Omental fat pad (tissue), 3 donors: ENCODE measurements at regions not wholly inside any gene's neighbourhood (a gene's known extent, or its start where the extent isn't known, plus 50 kb on each side); places are given as distances from the start of the nearest gene placed in this dataset.

Experiments
- ATAC-seq: fragments of 150-250 bp; one replicate; pipeline ENCODE4 v1.9.1; 2016; ENCODE audit warnings: mild to moderate bottlenecking, moderate library complexity; ENCODE audit not compliant: low FRiP score
- DNase-seq: peaks from one replicate; pipeline ENCODE4 v3.0.0-alpha.2; 2019; ENCODE audit warnings: low spot score
- TF ChIP-seq, protein P1 (sequence below), 3 donors: fragments of 450-650 bp; IDR thresholded peaks; one replicate each; pipeline ENCODE4 v1.5.1; 2016 to 2017; ENCODE audit warnings: antibody characterized with exemption in 3 of 3, mild to moderate bottlenecking in 3 of 3, moderate library complexity in 2 of 3

DNA sequence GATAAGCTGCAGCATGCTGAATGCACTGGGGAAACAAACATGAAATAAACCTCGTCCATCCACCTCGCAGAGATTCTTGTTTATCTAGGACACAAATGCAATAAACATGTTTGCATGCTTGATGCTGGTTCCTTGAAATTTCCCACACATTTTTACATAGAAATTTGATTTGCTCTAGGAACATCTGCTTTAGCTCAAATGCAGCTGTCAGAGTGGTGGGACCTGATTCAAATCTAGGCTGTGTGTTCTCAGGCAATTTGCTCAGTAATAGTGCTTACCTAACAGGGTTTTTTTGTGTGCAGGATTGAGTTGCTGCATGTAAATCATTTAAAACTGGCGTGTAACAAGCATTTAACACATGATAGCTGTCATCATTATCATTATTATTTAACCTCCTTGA, 293.1 kb downstream of the QDPR start:
- no peak for ATAC-seq
- no peak for DNase-seq
- TF ChIP-seq, protein P1, sequence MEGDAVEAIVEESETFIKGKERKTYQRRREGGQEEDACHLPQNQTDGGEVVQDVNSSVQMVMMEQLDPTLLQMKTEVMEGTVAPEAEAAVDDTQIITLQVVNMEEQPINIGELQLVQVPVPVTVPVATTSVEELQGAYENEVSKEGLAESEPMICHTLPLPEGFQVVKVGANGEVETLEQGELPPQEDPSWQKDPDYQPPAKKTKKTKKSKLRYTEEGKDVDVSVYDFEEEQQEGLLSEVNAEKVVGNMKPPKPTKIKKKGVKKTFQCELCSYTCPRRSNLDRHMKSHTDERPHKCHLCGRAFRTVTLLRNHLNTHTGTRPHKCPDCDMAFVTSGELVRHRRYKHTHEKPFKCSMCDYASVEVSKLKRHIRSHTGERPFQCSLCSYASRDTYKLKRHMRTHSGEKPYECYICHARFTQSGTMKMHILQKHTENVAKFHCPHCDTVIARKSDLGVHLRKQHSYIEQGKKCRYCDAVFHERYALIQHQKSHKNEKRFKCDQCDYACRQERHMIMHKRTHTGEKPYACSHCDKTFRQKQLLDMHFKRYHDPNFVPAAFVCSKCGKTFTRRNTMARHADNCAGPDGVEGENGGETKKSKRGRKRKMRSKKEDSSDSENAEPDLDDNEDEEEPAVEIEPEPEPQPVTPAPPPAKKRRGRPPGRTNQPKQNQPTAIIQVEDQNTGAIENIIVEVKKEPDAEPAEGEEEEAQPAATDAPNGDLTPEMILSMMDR (IDR thresholded peaks at IDR 0.05) = no peak

DNA sequence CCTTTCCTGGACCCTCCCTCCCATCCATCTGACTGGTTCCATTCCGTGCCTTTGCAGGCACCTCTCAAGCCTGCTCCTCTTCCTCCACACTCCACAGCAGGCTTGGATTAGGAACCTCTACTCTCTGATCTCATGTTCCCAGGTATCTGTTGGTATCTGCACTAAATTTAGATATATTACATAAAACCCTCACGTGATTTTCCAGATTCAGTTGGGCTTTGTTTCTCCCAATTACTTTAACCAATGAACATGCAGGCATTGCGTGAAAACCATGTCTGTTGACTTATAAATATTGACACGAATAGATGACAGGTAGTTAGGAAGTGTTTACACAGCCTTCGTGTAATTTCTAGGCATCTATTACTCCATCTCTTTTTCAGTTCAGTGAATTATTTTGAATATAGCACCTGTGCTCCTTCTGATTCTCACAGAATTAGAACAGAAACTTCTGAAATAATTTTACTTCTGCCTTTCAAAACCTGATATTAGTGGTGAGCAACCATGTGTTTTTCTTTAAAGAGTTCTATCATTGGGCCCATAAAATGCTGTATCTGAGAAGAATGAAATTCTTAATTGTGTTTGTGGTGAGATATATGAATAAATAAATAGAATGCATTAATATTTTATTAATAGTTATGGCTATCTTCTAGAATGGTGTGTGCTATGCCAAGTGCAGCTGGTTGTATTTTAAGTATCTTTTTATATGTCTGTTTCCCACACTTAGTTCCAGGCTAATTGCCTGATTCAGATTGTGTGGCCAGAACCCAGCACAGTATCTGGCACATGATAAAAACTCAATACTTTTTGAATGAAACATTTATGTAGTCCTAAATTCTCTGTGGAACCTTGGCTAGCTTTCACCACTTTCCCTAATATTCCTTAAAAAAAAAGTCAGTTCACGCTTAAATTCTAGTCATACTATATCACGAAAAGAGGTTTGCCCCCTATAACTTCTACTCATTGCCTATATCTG, 304.8 kb downstream of the QDPR start:
- no peak for DNase-seq
- ATAC-seq = no peak
- TF ChIP-seq, protein P1 (IDR thresholded peaks at IDR 0.05) = no peak

DNA sequence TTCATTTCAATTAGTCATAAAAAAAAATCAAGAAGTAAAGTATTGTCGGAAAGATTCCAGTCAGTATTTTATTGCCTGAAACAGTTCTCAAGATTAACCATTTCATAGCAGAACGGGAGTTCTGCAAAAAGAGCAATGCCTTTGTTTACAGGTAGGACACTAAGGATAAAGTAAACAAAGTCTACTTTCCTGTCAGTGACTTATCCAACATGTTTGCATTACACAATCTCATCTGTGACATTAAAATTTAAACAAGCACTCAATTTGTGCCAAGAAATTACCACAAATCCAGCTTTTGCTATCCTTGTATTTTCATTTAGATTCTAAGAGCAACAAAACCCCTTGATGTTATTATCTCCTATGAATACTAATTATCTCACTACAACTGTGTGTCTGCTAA, 306.5 kb upstream of the LDB2 start:
- DNase-seq (no peak), ATAC-seq (no peak)
- TF ChIP-seq, protein P1 (IDR thresholded peaks at IDR 0.05) = no peak

DNA sequence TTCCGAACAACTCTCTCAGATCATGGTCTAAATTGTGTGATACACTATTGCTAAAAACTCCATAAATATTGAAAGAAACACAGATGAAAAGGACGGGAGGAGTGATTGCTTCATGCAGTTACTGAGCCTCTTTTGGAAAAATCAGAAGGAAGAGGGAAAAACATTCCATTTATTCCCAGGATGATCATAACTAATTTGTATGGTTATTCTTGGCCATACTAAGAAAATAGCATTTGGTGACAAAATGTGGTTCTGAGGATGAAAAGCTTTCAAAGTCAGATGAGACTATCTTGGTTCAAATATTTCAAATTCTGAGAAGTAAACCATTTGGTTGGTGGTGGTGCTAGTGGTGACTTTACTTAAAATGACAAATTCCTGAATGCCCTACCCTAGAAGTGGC, 305.4 kb upstream of the LDB2 start:
- no peak for DNase-seq
- TF ChIP-seq, protein P1 (IDR thresholded peaks at IDR 0.05) = no peak
- no peak for ATAC-seq

DNA sequence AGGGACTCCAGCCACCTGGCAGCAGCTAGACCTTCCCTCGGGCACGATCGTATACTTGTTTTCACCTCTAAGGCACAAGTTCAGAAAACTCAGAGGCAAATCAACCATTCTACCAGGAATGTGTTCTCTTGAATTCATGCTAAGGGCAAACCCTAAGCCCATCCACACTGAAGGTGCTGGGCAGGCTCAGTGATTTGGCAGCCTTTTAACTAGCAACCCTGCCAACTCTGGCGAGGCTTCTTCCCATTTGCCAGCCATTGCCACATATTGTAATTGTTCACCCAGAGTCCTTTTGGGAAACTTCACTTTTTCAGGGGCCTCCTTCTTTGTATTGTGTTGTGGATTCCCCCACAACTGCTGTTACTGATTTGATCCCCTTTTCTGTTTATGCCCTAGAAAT, 298.6 kb upstream of the LDB2 start:
- TF ChIP-seq, protein P1 (IDR thresholded peaks at IDR 0.05) = no peak
- DNase-seq = no peak
- ATAC-seq = no peak

DNA sequence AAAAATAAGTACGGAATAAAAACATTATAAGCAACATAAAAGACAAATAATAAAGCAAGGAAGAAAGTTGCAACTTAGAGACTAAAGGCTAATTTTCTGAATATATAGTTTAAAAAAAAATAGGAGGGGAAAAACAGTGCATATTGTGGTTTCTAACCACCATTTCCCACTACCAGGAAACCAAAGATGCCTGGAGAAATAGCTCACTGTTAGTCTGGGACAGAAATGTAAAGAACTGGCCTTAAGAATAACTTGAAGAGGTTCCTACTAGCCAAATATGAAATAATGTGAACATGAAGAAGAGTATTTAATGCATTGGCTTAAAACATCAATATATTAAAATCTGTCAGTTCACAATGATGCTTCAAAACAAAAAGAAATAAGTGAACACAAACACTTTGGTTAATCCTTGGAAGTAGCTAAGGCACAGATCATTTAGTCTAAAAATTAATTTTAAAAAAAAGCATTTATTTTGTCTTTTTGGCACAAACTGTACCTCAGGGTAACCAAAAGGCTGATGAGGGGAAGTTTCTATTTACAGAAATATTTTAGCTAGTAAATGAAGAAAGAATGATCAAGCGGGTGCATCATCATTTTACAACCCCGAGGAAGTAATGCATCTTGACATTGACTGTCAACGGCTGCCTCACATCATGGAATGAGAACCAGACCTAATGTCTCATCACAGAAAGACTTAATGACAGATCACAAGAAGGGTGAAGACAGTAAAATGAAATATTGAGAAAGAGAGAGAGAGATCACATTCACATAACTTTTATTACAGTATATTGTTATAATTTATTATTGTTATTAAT, 297.2 kb upstream of the LDB2 start:
- DNase-seq (no peak), ATAC-seq (no peak)
- TF ChIP-seq, protein P1 (IDR thresholded peaks at IDR 0.05) = no peak
